ENCODE measurements at regions not wholly inside any gene's neighbourhood (a gene's known extent, or its start where the extent isn't known, plus 50 kb on each side); places are given as distances from the start of the nearest gene placed in this dataset.

DNA sequence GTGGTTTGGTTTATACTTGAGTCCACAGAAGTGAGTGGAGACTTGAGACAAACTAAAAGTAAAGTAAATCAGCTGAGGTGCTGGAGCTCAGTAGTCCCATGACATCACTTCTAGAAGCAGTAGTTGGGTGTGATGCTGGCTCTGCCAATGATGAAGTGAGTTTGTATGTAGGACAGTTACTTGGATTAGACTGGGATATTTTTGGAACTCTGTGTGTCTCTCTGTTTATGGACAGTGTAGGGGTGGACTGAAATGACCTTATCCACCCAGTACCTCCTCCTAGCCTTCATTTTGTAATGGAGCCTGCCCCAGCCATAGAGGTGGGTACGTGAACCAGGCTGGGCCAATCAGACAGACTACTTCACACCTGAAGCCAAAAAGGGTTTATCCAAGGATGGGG, 52.2 kb downstream of the POLR1D start:
- H3F3A ChIP-seq (replicated peaks; ENCODE audit: low read depth), result no peaks in the 10 kb centered on the region
- H3K27ac ChIP-seq (ENCODE audit: low read depth), result no peak overlapping the region
- no peaks in the 10 kb centered on the region for H3K27me3 ChIP-seq (ENCODE audit: insufficient read depth)
- H3K4me2 ChIP-seq, result no peak overlapping the region
- H3K36me3 Mint-ChIP-seq (ENCODE audit: low read depth), result no peaks in the 10 kb centered on the region
- H3K79me2 ChIP-seq (replicated peaks; ENCODE audit: insufficient read depth), result no peaks in the 10 kb centered on the region
- no peaks in the 10 kb centered on the region for H3K36me3 ChIP-seq (ENCODE audit: insufficient read depth)
- H3K4me3 ChIP-seq, result no peak overlapping the region
- H3K9me3 Mint-ChIP-seq, result no peaks in the 10 kb centered on the region; the same call in 2 of the 3 replicates
- peaks cover 4% of the 10 kb centered on the region for H3K27me3 Mint-ChIP-seq (ENCODE audit: insufficient read depth, low read depth, poor library complexity)
- ATAC-seq, result no peak
- DNase-seq (ENCODE audit: low spot score), result no peak
- TF ChIP-seq, protein P1, sequence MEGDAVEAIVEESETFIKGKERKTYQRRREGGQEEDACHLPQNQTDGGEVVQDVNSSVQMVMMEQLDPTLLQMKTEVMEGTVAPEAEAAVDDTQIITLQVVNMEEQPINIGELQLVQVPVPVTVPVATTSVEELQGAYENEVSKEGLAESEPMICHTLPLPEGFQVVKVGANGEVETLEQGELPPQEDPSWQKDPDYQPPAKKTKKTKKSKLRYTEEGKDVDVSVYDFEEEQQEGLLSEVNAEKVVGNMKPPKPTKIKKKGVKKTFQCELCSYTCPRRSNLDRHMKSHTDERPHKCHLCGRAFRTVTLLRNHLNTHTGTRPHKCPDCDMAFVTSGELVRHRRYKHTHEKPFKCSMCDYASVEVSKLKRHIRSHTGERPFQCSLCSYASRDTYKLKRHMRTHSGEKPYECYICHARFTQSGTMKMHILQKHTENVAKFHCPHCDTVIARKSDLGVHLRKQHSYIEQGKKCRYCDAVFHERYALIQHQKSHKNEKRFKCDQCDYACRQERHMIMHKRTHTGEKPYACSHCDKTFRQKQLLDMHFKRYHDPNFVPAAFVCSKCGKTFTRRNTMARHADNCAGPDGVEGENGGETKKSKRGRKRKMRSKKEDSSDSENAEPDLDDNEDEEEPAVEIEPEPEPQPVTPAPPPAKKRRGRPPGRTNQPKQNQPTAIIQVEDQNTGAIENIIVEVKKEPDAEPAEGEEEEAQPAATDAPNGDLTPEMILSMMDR (conservative IDR thresholded peaks at IDR 0.05; ENCODE audit: low read depth in 2 of 2), result no peak
- TF ChIP-seq JUNB (IDR thresholded peaks at IDR 0.05; ENCODE audit: unreplicated experiment) (no peak), NANOG (IDR thresholded peaks at IDR 0.05; ENCODE audit: borderline replicate concordance) (no peak), ZNF114 (CRISPR knock-in tag; IDR thresholded peaks at IDR 0.05) (no peak), CREB1 (CRISPR knock-in tag; IDR thresholded peaks at IDR 0.05; ENCODE audit: low read depth) (no peak), ZNF331 (CRISPR knock-in tag; IDR thresholded peaks at IDR 0.05; ENCODE audit: low read depth) (no peak), POLR2AphosphoS5 (IDR thresholded peaks at IDR 0.05; ENCODE audit: low read depth) (no peak), EZH2 (IDR thresholded peaks at IDR 0.05; ENCODE audit: low read depth, unreplicated experiment) (no peak), STAT1 (IDR thresholded peaks at IDR 0.05; ENCODE audit: unreplicated experiment) (no peak), EZH2phosphoT487 (IDR thresholded peaks at IDR 0.05; ENCODE audit: unreplicated experiment) (no peak)
- TF ChIP-seq, protein P2, sequence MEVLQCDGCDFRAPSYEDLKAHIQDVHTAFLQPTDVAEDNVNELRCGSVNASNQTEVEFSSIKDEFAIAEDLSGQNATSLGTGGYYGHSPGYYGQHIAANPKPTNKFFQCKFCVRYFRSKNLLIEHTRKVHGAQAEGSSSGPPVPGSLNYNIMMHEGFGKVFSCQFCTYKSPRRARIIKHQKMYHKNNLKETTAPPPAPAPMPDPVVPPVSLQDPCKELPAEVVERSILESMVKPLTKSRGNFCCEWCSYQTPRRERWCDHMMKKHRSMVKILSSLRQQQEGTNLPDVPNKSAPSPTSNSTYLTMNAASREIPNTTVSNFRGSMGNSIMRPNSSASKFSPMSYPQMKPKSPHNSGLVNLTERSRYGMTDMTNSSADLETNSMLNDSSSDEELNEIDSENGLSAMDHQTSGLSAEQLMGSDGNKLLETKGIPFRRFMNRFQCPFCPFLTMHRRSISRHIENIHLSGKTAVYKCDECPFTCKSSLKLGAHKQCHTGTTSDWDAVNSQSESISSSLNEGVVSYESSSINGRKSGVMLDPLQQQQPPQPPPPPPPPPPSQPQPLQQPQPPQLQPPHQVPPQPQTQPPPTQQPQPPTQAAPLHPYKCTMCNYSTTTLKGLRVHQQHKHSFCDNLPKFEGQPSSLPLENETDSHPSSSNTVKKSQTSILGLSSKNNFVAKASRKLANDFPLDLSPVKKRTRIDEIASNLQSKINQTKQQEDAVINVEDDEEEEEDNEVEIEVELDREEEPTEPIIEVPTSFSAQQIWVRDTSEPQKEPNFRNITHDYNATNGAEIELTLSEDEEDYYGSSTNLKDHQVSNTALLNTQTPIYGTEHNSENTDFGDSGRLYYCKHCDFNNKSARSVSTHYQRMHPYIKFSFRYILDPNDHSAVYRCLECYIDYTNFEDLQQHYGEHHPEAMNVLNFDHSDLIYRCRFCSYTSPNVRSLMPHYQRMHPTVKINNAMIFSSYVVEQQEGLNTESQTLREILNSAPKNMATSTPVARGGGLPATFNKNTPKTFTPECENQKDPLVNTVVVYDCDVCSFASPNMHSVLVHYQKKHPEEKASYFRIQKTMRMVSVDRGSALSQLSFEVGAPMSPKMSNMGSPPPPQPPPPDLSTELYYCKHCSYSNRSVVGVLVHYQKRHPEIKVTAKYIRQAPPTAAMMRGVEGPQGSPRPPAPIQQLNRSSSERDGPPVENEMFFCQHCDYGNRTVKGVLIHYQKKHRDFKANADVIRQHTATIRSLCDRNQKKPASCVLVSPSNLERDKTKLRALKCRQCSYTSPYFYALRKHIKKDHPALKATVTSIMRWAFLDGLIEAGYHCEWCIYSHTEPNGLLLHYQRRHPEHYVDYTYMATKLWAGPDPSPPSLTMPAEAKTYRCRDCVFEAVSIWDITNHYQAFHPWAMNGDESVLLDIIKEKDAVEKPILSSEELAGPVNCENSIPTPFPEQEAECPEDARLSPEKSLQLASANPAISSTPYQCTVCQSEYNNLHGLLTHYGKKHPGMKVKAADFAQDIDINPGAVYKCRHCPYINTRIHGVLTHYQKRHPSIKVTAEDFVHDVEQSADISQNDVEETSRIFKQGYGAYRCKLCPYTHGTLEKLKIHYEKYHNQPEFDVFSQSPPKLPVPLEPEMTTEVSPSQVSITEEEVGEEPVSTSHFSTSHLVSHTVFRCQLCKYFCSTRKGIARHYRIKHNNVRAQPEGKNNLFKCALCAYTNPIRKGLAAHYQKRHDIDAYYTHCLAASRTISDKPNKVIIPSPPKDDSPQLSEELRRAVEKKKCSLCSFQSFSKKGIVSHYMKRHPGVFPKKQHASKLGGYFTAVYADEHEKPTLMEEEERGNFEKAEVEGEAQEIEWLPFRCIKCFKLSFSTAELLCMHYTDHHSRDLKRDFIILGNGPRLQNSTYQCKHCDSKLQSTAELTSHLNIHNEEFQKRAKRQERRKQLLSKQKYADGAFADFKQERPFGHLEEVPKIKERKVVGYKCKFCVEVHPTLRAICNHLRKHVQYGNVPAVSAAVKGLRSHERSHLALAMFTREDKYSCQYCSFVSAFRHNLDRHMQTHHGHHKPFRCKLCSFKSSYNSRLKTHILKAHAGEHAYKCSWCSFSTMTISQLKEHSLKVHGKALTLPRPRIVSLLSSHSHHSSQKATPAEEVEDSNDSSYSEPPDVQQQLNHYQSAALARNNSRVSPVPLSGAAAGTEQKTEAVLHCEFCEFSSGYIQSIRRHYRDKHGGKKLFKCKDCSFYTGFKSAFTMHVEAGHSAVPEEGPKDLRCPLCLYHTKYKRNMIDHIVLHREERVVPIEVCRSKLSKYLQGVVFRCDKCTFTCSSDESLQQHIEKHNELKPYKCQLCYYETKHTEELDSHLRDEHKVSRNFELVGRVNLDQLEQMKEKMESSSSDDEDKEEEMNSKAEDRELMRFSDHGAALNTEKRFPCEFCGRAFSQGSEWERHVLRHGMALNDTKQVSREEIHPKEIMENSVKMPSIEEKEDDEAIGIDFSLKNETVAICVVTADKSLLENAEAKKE (CRISPR knock-in tag; IDR thresholded peaks at IDR 0.05), result no peak
- TF ChIP-seq, protein P3, sequence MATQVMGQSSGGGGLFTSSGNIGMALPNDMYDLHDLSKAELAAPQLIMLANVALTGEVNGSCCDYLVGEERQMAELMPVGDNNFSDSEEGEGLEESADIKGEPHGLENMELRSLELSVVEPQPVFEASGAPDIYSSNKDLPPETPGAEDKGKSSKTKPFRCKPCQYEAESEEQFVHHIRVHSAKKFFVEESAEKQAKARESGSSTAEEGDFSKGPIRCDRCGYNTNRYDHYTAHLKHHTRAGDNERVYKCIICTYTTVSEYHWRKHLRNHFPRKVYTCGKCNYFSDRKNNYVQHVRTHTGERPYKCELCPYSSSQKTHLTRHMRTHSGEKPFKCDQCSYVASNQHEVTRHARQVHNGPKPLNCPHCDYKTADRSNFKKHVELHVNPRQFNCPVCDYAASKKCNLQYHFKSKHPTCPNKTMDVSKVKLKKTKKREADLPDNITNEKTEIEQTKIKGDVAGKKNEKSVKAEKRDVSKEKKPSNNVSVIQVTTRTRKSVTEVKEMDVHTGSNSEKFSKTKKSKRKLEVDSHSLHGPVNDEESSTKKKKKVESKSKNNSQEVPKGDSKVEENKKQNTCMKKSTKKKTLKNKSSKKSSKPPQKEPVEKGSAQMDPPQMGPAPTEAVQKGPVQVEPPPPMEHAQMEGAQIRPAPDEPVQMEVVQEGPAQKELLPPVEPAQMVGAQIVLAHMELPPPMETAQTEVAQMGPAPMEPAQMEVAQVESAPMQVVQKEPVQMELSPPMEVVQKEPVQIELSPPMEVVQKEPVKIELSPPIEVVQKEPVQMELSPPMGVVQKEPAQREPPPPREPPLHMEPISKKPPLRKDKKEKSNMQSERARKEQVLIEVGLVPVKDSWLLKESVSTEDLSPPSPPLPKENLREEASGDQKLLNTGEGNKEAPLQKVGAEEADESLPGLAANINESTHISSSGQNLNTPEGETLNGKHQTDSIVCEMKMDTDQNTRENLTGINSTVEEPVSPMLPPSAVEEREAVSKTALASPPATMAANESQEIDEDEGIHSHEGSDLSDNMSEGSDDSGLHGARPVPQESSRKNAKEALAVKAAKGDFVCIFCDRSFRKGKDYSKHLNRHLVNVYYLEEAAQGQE (IDR thresholded peaks at IDR 0.05; ENCODE audit: unreplicated experiment), result no peak
- TF ChIP-seq, protein P4, sequence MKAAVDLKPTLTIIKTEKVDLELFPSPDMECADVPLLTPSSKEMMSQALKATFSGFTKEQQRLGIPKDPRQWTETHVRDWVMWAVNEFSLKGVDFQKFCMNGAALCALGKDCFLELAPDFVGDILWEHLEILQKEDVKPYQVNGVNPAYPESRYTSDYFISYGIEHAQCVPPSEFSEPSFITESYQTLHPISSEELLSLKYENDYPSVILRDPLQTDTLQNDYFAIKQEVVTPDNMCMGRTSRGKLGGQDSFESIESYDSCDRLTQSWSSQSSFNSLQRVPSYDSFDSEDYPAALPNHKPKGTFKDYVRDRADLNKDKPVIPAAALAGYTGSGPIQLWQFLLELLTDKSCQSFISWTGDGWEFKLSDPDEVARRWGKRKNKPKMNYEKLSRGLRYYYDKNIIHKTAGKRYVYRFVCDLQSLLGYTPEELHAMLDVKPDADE (IDR thresholded peaks at IDR 0.05), result no peak
- no peak overlapping the region for H3K4me3 Mint-ChIP-seq
- H3K9me2 ChIP-seq (ENCODE audit: insufficient read depth), result no peaks in the 10 kb centered on the region
- H3K4me1 ChIP-seq (ENCODE audit: insufficient read depth), result 0 out of 2 replicates have a peak, but pooled peaks cover 4% of the 10 kb centered on the region
- H3K27ac Mint-ChIP-seq, result no peak overlapping the region
- no peaks in the 10 kb centered on the region for H4K20me1 ChIP-seq (replicated peaks; ENCODE audit: insufficient read depth)
- H2AFZ ChIP-seq, result no peak overlapping the region
- H3K4me1 Mint-ChIP-seq, result 0 out of 3 replicates have a peak, but pooled peaks cover 2% of the 10 kb centered on the region
